GM12878 (cell line): ENCODE measurements at regions not wholly inside any gene's neighbourhood (a gene's known extent, or its start where the extent isn't known, plus 50 kb on each side); places are given as distances from the start of the nearest gene placed in this dataset.

Experiments
- ATAC-seq: fragments of 200-7000 bp; cut with Tn5 transposase; 3 replicates; pipeline ENCODE4 v1.9.1; 2020; ENCODE audit warnings: mild to moderate bottlenecking, moderate library complexity
- BruUV-seq: library from RNA; stranded (reverse); fragments of 400-500 nt; replicated peaks from 2 replicates; lab custom pipeline; 2021; lab: Mats Ljungman, UMichigan
- CTCF ChIA-PET: fragments of 300-600 bp; sonication (Branson Sonifier 250); formaldehyde crosslinking; extraction: SDS; loops from one replicate; lab custom pipeline; 2021; ENCODE audit warnings: inconsistent platforms; lab: Yijun Ruan, JAX
- POLR2A ChIA-PET: fragments of 350-600 bp; formaldehyde crosslinking; extraction: SDS; loops from one replicate; lab custom pipeline; 2021; ENCODE audit warnings: inconsistent platforms; lab: Charles Lee
- RAD21 ChIA-PET: fragments of 300-600 bp; sonication (Branson Sonifier 250); formaldehyde crosslinking; loops from one replicate; lab custom pipeline; 2023; ENCODE audit warnings: antibody characterized with exemption; ENCODE audit not compliant: unreplicated experiment; lab: Charles Lee
- SMC1A ChIA-PET: fragments of 300-600 bp; sonication (Branson Sonifier 250); formaldehyde crosslinking; loops from one replicate; lab custom pipeline; 2023; ENCODE audit not compliant: unreplicated experiment, uncharacterized antibody; lab: Charles Lee
- DNase-seq: peaks from one replicate; pipeline ENCODE4 v3.0.0-alpha.2; 2011; ENCODE audit warnings: low read depth, low spot score
- FAIRE-seq: peaks from 3 replicates; lab custom pipeline; 2011; peaks lifted over from hg19 to GRCh38; lab: Jason Lieb, UNC
- H2AFZ ChIP-seq: 2 replicates; pipeline ENCODE4 v1.6.0; 2011; ENCODE audit warnings: low read depth, low read length, control low read depth; ENCODE audit not compliant: control insufficient read depth
- H3K27ac ChIP-seq: 2 replicates; pipeline ENCODE4 v1.5.1; 2011; ENCODE audit warnings: control low read depth; ENCODE audit not compliant: control insufficient read depth, insufficient read depth
- H3K27me3 ChIP-seq, 2 experiments: replicated peaks in 1 of 2; 2 replicates each; pipeline versions ENCODE4 v1.6.0 to v1.6.1; 2011; ENCODE audit warnings: low read length in 1 of 2; ENCODE audit not compliant: control insufficient read depth in 2 of 2, insufficient read depth in 2 of 2
- H3K36me3 ChIP-seq, 2 experiments: 2 replicates each; pipeline ENCODE4 v1.5.1; 2011; ENCODE audit warnings: low read length in 1 of 2; ENCODE audit not compliant: control insufficient read depth in 2 of 2, insufficient read depth in 2 of 2
- H3K4me1 ChIP-seq: 2 replicates; pipeline ENCODE4 v1.6.1; 2011; ENCODE audit warnings: mild to moderate bottlenecking, low read length, moderate library complexity, mixed read lengths; ENCODE audit not compliant: control insufficient read depth, insufficient read depth
- H3K4me2 ChIP-seq: 2 replicates; pipeline ENCODE4 v1.6.0; 2011; ENCODE audit warnings: control low read depth; ENCODE audit not compliant: control insufficient read depth, insufficient read depth
- H3K4me3 ChIP-seq: fragments of 200-600 bp; sonication (generic); 2 replicates; pipeline ENCODE4 v1.5.1; 2016
- H3K79me2 ChIP-seq: 2 replicates; pipeline ENCODE4 v1.6.0; 2011; ENCODE audit warnings: low read length; ENCODE audit not compliant: control insufficient read depth, insufficient read depth
- H3K9ac ChIP-seq: 2 replicates; pipeline ENCODE4 v1.8.0; 2011; ENCODE audit warnings: low read length, control low read depth, mixed read lengths; ENCODE audit not compliant: control insufficient read depth, insufficient read depth
- H3K9me3 ChIP-seq: replicated peaks from 3 replicates; pipeline ENCODE4 v1.5.1; 2011; ENCODE audit warnings: mild to moderate bottlenecking, low read length; ENCODE audit not compliant: control insufficient read depth, insufficient read depth
- H4K20me1 ChIP-seq: 2 replicates; pipeline ENCODE4 v1.6.0; 2011; ENCODE audit not compliant: control insufficient read depth, insufficient read depth
- BRCA1 ChIP-seq: IDR thresholded peaks from 2 replicates; pipeline ENCODE4 v1.6.1; 2011; ENCODE audit warnings: low read depth, low read length, improper control_type of control experiment
- EGR1 ChIP-seq, 2 experiments: IDR thresholded peaks; 1 replicate in 1 of 2; 2 replicates in 1 of 2; pipeline ENCODE4 v1.6.1; 2011 to 2012; ENCODE audit warnings: low read depth in 2 of 2, low read length in 2 of 2, borderline replicate concordance in 1 of 2, mild to moderate bottlenecking in 1 of 2, moderate library complexity in 1 of 2
- HCFC1 ChIP-seq: fragments of 150-350 bp; IDR thresholded peaks from 2 replicates; pipeline ENCODE4 v1.6.1; 2014; ENCODE audit warnings: low read length
- HDAC6 ChIP-seq: fragments of 200-600 bp; sonication (generic); IDR thresholded peaks from one replicate; pipeline ENCODE4 v1.8.0; 2017; ENCODE audit warnings: antibody characterized with exemption; ENCODE audit not compliant: unreplicated experiment
- IRF4 ChIP-seq: IDR thresholded peaks from 2 replicates; pipeline ENCODE4 v1.6.1; 2011; ENCODE audit warnings: low read depth, low read length
- PAX5 ChIP-seq: IDR thresholded peaks from 2 replicates; pipeline ENCODE4 v1.6.1; 2011; ENCODE audit warnings: low read depth, low read length, borderline replicate concordance
- RCOR1 ChIP-seq: conservative IDR thresholded peaks from 2 replicates; pipeline ENCODE4 v1.6.1; 2012; ENCODE audit warnings: low read depth, low read length, improper control_type of control experiment
- SIN3A ChIP-seq: IDR thresholded peaks from 2 replicates; pipeline ENCODE4 v1.6.1; 2012; ENCODE audit warnings: low read depth, low read length, improper control_type of control experiment
- SMAD1 ChIP-seq: fragments of 450-650 bp; IDR thresholded peaks from 2 replicates; pipeline ENCODE4 v1.6.1; 2018; ENCODE audit warnings: mild to moderate bottlenecking, low read depth; ENCODE audit not compliant: partially characterized antibody
- TBL1XR1 ChIP-seq: IDR thresholded peaks from 2 replicates; pipeline ENCODE4 v1.6.1; 2012; ENCODE audit warnings: low read depth, low read length, improper control_type of control experiment
- TCF7 ChIP-seq: IDR thresholded peaks from 2 replicates; pipeline ENCODE4 v1.6.1; 2014; ENCODE audit warnings: antibody characterized with exemption, borderline replicate concordance
- YBX1 ChIP-seq: fragments of 450-650 bp; IDR thresholded peaks from 2 replicates; pipeline ENCODE4 v1.6.1; 2016; ENCODE audit warnings: antibody characterized with exemption
- ZBED1 ChIP-seq: IDR thresholded peaks from 2 replicates; pipeline ENCODE4 v1.6.1; 2016; ENCODE audit warnings: borderline replicate concordance
- WGBS: methylation state at CpG from one replicate; pipeline ENCODE4 v1.1.6; 2016; ENCODE audit warnings: low lambda C conversion rate; ENCODE audit not compliant: insufficient replicate concordance, insufficient coverage; ENCODE audit errors: missing lambda C conversion rate; 5-methylcytosine and 5-hydroxymethylcytosine counted together
- in situ Hi-C: fragments of 300-500 bp; cut with MboI; formaldehyde crosslinking; loops from 9 replicates; pipeline ENCODE4 v1.14.3; 2018; ENCODE audit warnings: mixed read lengths
- intact Hi-C: fragments of 100-400 bp; cut with micrococcal nuclease; formaldehyde crosslinking; loops from one replicate; pipeline ENCODE4 v1.14.2; 2022; ENCODE audit not compliant: unreplicated experiment
- TF ChIP-seq, protein P1 (sequence below): fragments of 450-650 bp; IDR thresholded peaks from 2 replicates; pipeline ENCODE4 v1.6.1; 2018; ENCODE audit warnings: borderline replicate concordance, mild to moderate bottlenecking; ENCODE audit not compliant: partially characterized antibody
- TF ChIP-seq, protein P2 (sequence below): IDR thresholded peaks from 2 replicates; pipeline ENCODE4 v1.6.1; 2011; ENCODE audit warnings: borderline replicate concordance, low read depth, mild to moderate bottlenecking, moderate library complexity, mixed read lengths, low read length; ENCODE audit not compliant: insufficient read depth; ENCODE audit errors: extremely low read length

DNA sequence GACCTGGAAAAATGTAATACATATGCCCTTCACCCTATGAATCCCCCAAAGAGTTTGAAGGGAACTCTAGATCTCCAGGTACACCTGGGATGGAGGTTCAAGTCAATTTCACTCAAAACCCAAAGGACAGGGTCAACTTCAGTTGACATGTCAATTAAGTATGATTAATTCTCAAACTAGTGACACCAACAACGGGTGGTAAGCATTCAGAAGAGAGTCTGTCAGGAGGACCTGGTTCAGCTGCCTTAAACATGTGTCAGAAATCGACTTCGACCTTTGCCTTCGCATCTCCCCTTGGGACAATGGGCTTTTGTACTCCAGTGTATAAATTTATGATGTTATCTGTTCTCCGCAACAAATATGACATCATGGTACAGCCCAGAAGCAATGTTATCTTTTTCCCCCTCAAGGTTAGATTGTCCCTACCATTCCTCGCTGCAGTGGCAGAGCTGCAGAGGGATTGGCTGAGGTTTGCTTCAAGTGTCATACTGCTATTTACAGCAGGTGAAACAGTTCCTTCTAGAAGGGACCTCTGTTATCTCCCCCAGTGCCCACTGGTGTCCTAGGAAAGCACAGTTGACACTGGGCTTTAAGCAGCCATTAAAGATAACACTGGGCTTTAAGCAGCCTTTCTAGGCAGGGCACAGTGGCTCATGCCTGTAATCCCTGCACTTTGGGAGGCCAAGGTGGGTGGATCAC lies 94.7 kb upstream of the SNX9 start:
- Histone ChIP-seq H3K9ac (no peak overlapping the region), H3K27me3 (peaks cover 2% of the 10 kb centered on the region in 2 experiments; a peak in 2 of 4 replicates), H3K4me3 (no peak overlapping the region), H3K4me1 (no peaks in the 10 kb centered on the region), H3K9me3 (no peaks in the 10 kb centered on the region; the same call in 2 of the 3 replicates), H3K36me3 (no peaks in the 10 kb centered on the region), H3K27ac (no peak overlapping the region), H2AFZ (no peak overlapping the region), H4K20me1 (no peaks in the 10 kb centered on the region), H3K4me2 (no peak overlapping the region), H3K79me2 (no peaks in the 10 kb centered on the region)
- BruUV-seq = no TSS peak
- TF ChIP-seq IRF4 = no peak
- TF ChIP-seq YBX1 = no peak
- no peak for TF ChIP-seq BRCA1
- TF ChIP-seq ZBED1 = no peak
- no peak for TF ChIP-seq PAX5
- TF ChIP-seq, protein P1, sequence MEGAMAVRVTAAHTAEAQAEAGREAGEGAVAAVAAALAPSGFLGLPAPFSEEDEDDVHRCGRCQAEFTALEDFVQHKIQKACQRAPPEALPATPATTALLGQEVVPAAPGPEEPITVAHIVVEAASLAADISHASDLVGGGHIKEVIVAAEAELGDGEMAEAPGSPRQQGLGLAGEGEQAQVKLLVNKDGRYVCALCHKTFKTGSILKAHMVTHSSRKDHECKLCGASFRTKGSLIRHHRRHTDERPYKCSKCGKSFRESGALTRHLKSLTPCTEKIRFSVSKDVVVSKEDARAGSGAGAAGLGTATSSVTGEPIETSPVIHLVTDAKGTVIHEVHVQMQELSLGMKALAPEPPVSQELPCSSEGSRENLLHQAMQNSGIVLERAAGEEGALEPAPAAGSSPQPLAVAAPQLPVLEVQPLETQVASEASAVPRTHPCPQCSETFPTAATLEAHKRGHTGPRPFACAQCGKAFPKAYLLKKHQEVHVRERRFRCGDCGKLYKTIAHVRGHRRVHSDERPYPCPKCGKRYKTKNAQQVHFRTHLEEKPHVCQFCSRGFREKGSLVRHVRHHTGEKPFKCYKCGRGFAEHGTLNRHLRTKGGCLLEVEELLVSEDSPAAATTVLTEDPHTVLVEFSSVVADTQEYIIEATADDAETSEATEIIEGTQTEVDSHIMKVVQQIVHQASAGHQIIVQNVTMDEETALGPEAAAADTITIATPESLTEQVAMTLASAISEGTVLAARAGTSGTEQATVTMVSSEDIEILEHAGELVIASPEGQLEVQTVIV = no peak
- TF ChIP-seq TCF7 = no peak
- TF ChIP-seq HDAC6 = no peak
- TF ChIP-seq, protein P2, sequence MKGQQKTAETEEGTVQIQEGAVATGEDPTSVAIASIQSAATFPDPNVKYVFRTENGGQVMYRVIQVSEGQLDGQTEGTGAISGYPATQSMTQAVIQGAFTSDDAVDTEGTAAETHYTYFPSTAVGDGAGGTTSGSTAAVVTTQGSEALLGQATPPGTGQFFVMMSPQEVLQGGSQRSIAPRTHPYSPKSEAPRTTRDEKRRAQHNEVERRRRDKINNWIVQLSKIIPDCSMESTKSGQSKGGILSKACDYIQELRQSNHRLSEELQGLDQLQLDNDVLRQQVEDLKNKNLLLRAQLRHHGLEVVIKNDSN = no peak
- TF ChIP-seq RCOR1 = no peak
- TF ChIP-seq EGR1 (IDR thresholded peaks at IDR 0.05; ENCODE audit: borderline replicate concordance in 1 of 2, low read depth in 2 of 2, low read length in 2 of 2) = no peak
- TF ChIP-seq HCFC1 = no peak
- TF ChIP-seq SIN3A = no peak
- no peak for TF ChIP-seq TBL1XR1
- no peak for TF ChIP-seq SMAD1
- RAD21 ChIA-PET = no interaction called here
- intact Hi-C loops = no loop called here
- POLR2A ChIA-PET = interaction anchor here (0.6 kb wide), 1 partner anchor 161 kb away, joined by 5 read pairs; no protein-coding TSS in a partner anchor
- SMC1A ChIA-PET = no interaction called here
- ATAC-seq (no peak), FAIRE-seq (no peak), DNase-seq (no peak)
- 45% methylated on average over 6 of the region's 6 CpGs for WGBS
- CTCF ChIA-PET = interaction anchor here (0.7 to 1.3 kb wide), 2 partner anchors 28 to 413 kb away, joined by 3 read pairs; no protein-coding TSS in a partner anchor
- in situ Hi-C loops = no loop called here
